ENCODE measurements at regions not wholly inside any gene's neighbourhood (a gene's known extent, or its start where the extent isn't known, plus 50 kb on each side); places are given as distances from the start of the nearest gene placed in this dataset.

GRCh38 chr5:86786955-86787354 lies 169.2 kb downstream of the COX7C start:
- no peak for DNase-seq

- DNase-seq = no peak
These were observed 177.9 kb downstream of the COX7C start for GRCh38 chr5:86795659-86796058.

GRCh38 chr5:86797677-86798076 lies 179.9 kb downstream of the COX7C start:
- DNase-seq = no peak

GRCh38 chr5:86806206-86806605 lies 188.5 kb downstream of the COX7C start:
- DNase-seq = no peak

GRCh38 chr5:86807046-86808031 lies 189.6 kb downstream of the COX7C start:
- no peak for DNase-seq

- no peak for DNase-seq
These were observed 196.6 kb downstream of the COX7C start for GRCh38 chr5:86814315-86814714.

GRCh38 chr5:86814907-86815306 lies 197.2 kb downstream of the COX7C start:
- DNase-seq = no peak

GRCh38 chr5:86824637-86825036 lies 206.9 kb downstream of the COX7C start:
- DNase-seq = no peak

GRCh38 chr5:86831128-86831527 lies 213.4 kb downstream of the COX7C start:
- no peak for DNase-seq

- DNase-seq = no peak
These were observed 216.1 kb downstream of the COX7C start for GRCh38 chr5:86833868-86834267.

- DNase-seq = no peak
These were observed 219.9 kb downstream of the COX7C start for GRCh38 chr5:86837610-86838009.

GRCh38 chr5:86838083-86838482 lies 220.3 kb downstream of the COX7C start:
- DNase-seq = no peak

GRCh38 chr5:86841000-86841644 lies 223.4 kb downstream of the COX7C start:
- DNase-seq = no peak

GRCh38 chr5:86858442-86858841 lies 240.7 kb downstream of the COX7C start:
- no peak for DNase-seq

- DNase-seq = no peak
These were observed 243.8 kb downstream of the COX7C start for GRCh38 chr5:86861512-86861911.

GRCh38 chr5:86862093-86862492 lies 244.4 kb downstream of the COX7C start:
- DNase-seq = no peak

GRCh38 chr5:86864051-86864450 lies 246.3 kb downstream of the COX7C start:
- no peak for DNase-seq

- DNase-seq = no peak
These were observed 247.6 kb downstream of the COX7C start for GRCh38 chr5:86865256-86865785.

- no peak for DNase-seq
These were observed 248.3 kb downstream of the COX7C start for GRCh38 chr5:86866036-86866435.

- no peak for DNase-seq
These were observed 251.5 kb downstream of the COX7C start for GRCh38 chr5:86869268-86869667.

- no peak for DNase-seq
These were observed 257.8 kb downstream of the COX7C start for GRCh38 chr5:86875539-86875938.

- DNase-seq = no peak
These were observed 260.5 kb downstream of the COX7C start for GRCh38 chr5:86878250-86878649.

- no peak for DNase-seq
These were observed 261.3 kb downstream of the COX7C start for GRCh38 chr5:86879086-86879485.

GRCh38 chr5:86880344-86880743 lies 262.6 kb downstream of the COX7C start:
- no peak for DNase-seq
